OCI-LY1 (cell line): ENCODE measurements at regions not wholly inside any gene's neighbourhood (a gene's known extent, or its start where the extent isn't known, plus 50 kb on each side); places are given as distances from the start of the nearest gene placed in this dataset.

ENCODE experiments used
- H2AFZ ChIP-seq: fragments of 200-600 bp; sonication (generic), shearing (Covaris generic); 2 replicates; pipeline ENCODE4 v1.6.0; 2014; ENCODE audit warnings: antibody characterized with exemption, mild to moderate bottlenecking, low read length
- H3F3A ChIP-seq: fragments of 200-600 bp; sonication (generic), shearing (Covaris generic); 2 replicates; pipeline ENCODE4 v1.6.0; 2014; ENCODE audit warnings: mild to moderate bottlenecking, antibody characterized with exemption, low read length, moderate library complexity; ENCODE audit not compliant: insufficient read depth
- H3K27ac ChIP-seq: fragments of 200-600 bp; sonication (generic); 2 replicates; pipeline ENCODE4 v1.5.1; 2014; ENCODE audit warnings: low read length, mixed run types, mild to moderate bottlenecking, low read depth; ENCODE audit not compliant: poor library complexity, severe bottlenecking
- H3K27me3 ChIP-seq: fragments of 200-600 bp; sonication (generic); 2 replicates; pipeline ENCODE4 v1.6.0; 2014; ENCODE audit warnings: antibody characterized with exemption, mild to moderate bottlenecking, low read length, moderate library complexity; ENCODE audit not compliant: insufficient read depth
- H3K36me3 ChIP-seq: fragments of 200-600 bp; sonication (generic); 2 replicates; pipeline ENCODE4 v1.6.1; 2014; ENCODE audit warnings: mild to moderate bottlenecking, antibody characterized with exemption, low read length, moderate library complexity, mixed read lengths; ENCODE audit not compliant: insufficient read depth
- H3K4me1 ChIP-seq: fragments of 200-600 bp; sonication (generic); 2 replicates; pipeline ENCODE4 v1.5.1; 2014; ENCODE audit warnings: mild to moderate bottlenecking, low read length, moderate library complexity; ENCODE audit not compliant: insufficient read depth, severe bottlenecking
- H3K4me2 ChIP-seq: fragments of 200-600 bp; sonication (generic), shearing (Covaris generic); 2 replicates; pipeline ENCODE4 v1.6.1; 2014; ENCODE audit warnings: low read length
- H3K4me3 ChIP-seq: fragments of 200-600 bp; sonication (generic); 2 replicates; pipeline ENCODE4 v1.5.1; 2014; ENCODE audit warnings: low read length, low read depth, mild to moderate bottlenecking, mixed read lengths; ENCODE audit not compliant: poor library complexity, severe bottlenecking
- H3K79me2 ChIP-seq: fragments of 200-600 bp; shearing (Covaris generic); 2 replicates; pipeline ENCODE4 v1.6.1; 2016; ENCODE audit warnings: mixed run types, low read length, mixed read lengths; ENCODE audit not compliant: insufficient read depth
- H3K9ac ChIP-seq: fragments of 200-600 bp; sonication (generic), shearing (Covaris generic); 2 replicates; pipeline ENCODE4 v1.6.1; 2014; ENCODE audit warnings: mild to moderate bottlenecking, low read length, mixed read lengths
- H3K9me2 ChIP-seq: fragments of 200-600 bp; sonication (generic), shearing (Covaris generic); 2 replicates; pipeline ENCODE4 v1.6.1; 2014; ENCODE audit warnings: low read depth, mild to moderate bottlenecking, low read length, mixed read lengths
- H3K9me3 ChIP-seq: fragments of 200-600 bp; shearing (Covaris generic); 2 replicates; pipeline ENCODE4 v1.6.1; 2014; ENCODE audit warnings: low read length, mixed read lengths
- H4K20me1 ChIP-seq: fragments of 200-600 bp; sonication (generic), shearing (Covaris generic); 2 replicates; pipeline ENCODE4 v1.6.0; 2016; ENCODE audit warnings: mild to moderate bottlenecking, low read length; ENCODE audit not compliant: insufficient read depth
- EZH2 ChIP-seq: fragments of 200-600 bp; sonication (generic), shearing (Covaris generic); IDR thresholded peaks from 2 replicates; pipeline ENCODE4 v1.8.0; 2017; ENCODE audit warnings: borderline replicate concordance, mixed run types, mild to moderate bottlenecking, antibody characterized with exemption, low read length, moderate library complexity, mixed read lengths
- TF ChIP-seq, protein P1 (sequence below): fragments of 200-600 bp; sonication (generic), shearing (Covaris generic); IDR thresholded peaks from 2 replicates; pipeline ENCODE4 v1.5.1; 2017; ENCODE audit warnings: mild to moderate bottlenecking, antibody characterized with exemption, low read length, moderate library complexity, mixed read lengths

DNA sequence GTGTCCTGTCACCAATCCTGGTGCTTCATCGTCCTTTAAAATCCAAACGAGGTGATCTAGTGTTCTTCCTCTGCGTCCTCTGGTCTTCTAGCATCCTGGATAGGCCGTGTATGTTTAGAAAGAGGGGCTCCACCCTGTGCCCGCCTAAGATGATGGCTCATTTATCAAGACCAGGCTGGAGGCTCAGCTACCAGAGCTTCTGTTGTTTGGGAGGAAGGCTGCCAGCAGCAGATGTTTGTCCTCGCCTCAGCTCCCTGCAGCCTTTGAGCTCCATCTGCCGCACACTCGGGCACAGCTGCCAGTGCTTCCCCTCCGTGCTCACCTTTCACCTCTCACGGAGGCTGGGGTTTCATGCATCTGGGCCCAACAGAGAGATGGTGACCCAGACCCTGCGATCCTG lies 954.7 kb upstream of the RBFOX1 start:
- H3F3A ChIP-seq: no peaks in the 10 kb centered on the region
- no peaks in the 10 kb centered on the region for H3K9me2 ChIP-seq
- no peak overlapping the region for H2AFZ ChIP-seq
- H3K36me3 ChIP-seq: no peaks in the 10 kb centered on the region
- H3K79me2 ChIP-seq: no peaks in the 10 kb centered on the region
- no peak overlapping the region for H3K27ac ChIP-seq
- H4K20me1 ChIP-seq: no peaks in the 10 kb centered on the region
- TF ChIP-seq, protein P1, sequence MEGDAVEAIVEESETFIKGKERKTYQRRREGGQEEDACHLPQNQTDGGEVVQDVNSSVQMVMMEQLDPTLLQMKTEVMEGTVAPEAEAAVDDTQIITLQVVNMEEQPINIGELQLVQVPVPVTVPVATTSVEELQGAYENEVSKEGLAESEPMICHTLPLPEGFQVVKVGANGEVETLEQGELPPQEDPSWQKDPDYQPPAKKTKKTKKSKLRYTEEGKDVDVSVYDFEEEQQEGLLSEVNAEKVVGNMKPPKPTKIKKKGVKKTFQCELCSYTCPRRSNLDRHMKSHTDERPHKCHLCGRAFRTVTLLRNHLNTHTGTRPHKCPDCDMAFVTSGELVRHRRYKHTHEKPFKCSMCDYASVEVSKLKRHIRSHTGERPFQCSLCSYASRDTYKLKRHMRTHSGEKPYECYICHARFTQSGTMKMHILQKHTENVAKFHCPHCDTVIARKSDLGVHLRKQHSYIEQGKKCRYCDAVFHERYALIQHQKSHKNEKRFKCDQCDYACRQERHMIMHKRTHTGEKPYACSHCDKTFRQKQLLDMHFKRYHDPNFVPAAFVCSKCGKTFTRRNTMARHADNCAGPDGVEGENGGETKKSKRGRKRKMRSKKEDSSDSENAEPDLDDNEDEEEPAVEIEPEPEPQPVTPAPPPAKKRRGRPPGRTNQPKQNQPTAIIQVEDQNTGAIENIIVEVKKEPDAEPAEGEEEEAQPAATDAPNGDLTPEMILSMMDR: no peak
- TF ChIP-seq EZH2: no peak
- H3K27me3 ChIP-seq: no peaks in the 10 kb centered on the region
- no peak overlapping the region for H3K9ac ChIP-seq
- no peaks in the 10 kb centered on the region for H3K4me1 ChIP-seq
- no peaks in the 10 kb centered on the region for H3K9me3 ChIP-seq
- H3K4me2 ChIP-seq: no peak overlapping the region
- no peak overlapping the region for H3K4me3 ChIP-seq

DNA sequence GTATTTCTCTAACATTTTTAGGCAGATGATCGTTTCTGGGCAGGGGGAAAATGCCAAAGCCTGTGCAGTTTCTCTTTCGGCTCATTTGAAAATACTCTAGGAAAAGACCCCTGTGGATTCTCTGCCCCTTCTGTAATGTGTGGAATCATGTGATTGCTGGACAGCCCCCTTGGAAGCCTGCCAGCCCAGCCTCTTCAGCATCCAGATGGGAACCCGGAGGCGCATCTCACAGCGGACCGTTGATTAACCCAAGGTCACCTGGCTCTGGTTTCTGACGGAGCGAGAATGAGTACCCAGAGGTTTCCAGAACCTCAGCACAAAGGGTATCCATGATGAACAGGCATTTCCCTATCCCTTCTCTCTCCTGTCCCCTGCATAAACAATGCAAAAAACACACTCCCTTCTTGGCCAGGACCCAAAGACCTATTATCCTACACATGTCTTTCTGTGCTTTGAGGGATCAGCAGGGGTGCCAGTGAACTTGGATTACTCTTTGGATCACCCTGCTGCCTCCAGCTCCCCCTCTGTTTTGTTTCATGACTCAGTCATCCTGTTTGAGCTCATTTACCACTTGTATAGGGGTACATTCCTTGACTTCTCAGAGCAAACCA lies 957.1 kb upstream of the RBFOX1 start:
- no peak overlapping the region for H3K27ac ChIP-seq
- H3K4me2 ChIP-seq: no peak overlapping the region
- no peaks in the 10 kb centered on the region for H3K4me1 ChIP-seq
- H3K9me2 ChIP-seq: no peaks in the 10 kb centered on the region
- H3K9ac ChIP-seq: no peak overlapping the region
- H3K79me2 ChIP-seq: no peaks in the 10 kb centered on the region
- no peaks in the 10 kb centered on the region for H3K9me3 ChIP-seq
- H3K4me3 ChIP-seq: no peak overlapping the region
- TF ChIP-seq EZH2: no peak
- TF ChIP-seq, protein P1: no peak
- H4K20me1 ChIP-seq: no peaks in the 10 kb centered on the region
- no peaks in the 10 kb centered on the region for H3K36me3 ChIP-seq
- H3K27me3 ChIP-seq: no peaks in the 10 kb centered on the region
- no peaks in the 10 kb centered on the region for H3F3A ChIP-seq
- H2AFZ ChIP-seq: no peak overlapping the region

DNA sequence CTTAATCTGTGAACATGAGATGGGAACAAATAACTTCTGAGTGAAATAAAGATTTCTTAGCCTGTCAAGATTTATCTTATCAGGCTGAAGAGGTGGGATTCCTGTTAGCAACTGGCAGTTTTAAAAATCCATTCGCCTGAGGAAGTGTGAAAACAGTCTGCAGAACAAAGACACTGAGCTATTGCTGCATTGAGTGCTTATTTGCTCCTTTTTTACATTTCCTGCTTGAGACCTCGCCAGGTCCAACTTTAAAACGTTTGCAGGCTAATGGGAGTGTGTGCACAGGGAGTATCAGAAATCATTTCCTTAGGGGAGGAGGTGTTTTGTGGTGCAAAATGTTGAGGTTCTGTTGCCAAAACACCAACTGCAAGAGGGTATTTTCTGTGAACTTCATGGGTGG lies 957.8 kb upstream of the RBFOX1 start:
- no peaks in the 10 kb centered on the region for H4K20me1 ChIP-seq
- no peak overlapping the region for H3K9ac ChIP-seq
- no peak overlapping the region for H3K4me2 ChIP-seq
- no peaks in the 10 kb centered on the region for H3K36me3 ChIP-seq
- no peaks in the 10 kb centered on the region for H3K27me3 ChIP-seq
- H3K4me1 ChIP-seq: no peaks in the 10 kb centered on the region
- TF ChIP-seq, protein P1: no peak
- H3K9me3 ChIP-seq: no peaks in the 10 kb centered on the region
- H3K27ac ChIP-seq: no peak overlapping the region
- no peaks in the 10 kb centered on the region for H3K79me2 ChIP-seq
- no peak overlapping the region for H3K4me3 ChIP-seq
- no peaks in the 10 kb centered on the region for H3F3A ChIP-seq
- no peaks in the 10 kb centered on the region for H3K9me2 ChIP-seq
- H2AFZ ChIP-seq: no peak overlapping the region
